PFSK-1 (cell line): ENCODE measurements at regions not wholly inside any gene's neighbourhood (a gene's known extent, or its start where the extent isn't known, plus 50 kb on each side); places are given as distances from the start of the nearest gene placed in this dataset.

Source experiments
- FOXP2 ChIP-seq: optimal IDR thresholded peaks from 2 replicates; pipeline ENCODE3; 2011; ENCODE audit warnings: borderline replicate concordance, control low read depth, inconsistent platforms; ENCODE audit not compliant: insufficient read depth; ENCODE audit errors: extremely low read length, extremely low read depth
- POLR2AphosphoS5 ChIP-seq: IDR thresholded peaks from 2 replicates; pipeline ENCODE4 v1.6.1; 2012; ENCODE audit warnings: low read depth, mild to moderate bottlenecking, control low read depth, low read length, moderate library complexity
- REST ChIP-seq, 2 experiments: IDR thresholded peaks; 2 replicates each; pipeline versions ENCODE4 v1.6.1 to v1.8.0; 2011 to 2012; ENCODE audit warnings: low read depth in 2 of 2, low read length in 2 of 2, control low read depth in 1 of 2, inconsistent platforms in 1 of 2, mild to moderate bottlenecking in 1 of 2, moderate library complexity in 1 of 2; ENCODE audit not compliant: insufficient read depth in 1 of 2
- SIN3A ChIP-seq: IDR thresholded peaks from 2 replicates; pipeline ENCODE4 v1.6.1; 2012; ENCODE audit warnings: mild to moderate bottlenecking, low read length, moderate library complexity, borderline replicate concordance; ENCODE audit not compliant: insufficient read depth
- TAF1 ChIP-seq: IDR thresholded peaks from 2 replicates; pipeline ENCODE4 v1.6.1; 2012; ENCODE audit warnings: low read length, control low read depth, borderline replicate concordance; ENCODE audit not compliant: insufficient read depth

- TF ChIP-seq REST (IDR thresholded peaks at IDR 0.05; ENCODE audit: insufficient read depth in 1 of 2, low read depth in 2 of 2, low read length in 2 of 2) (no peak), POLR2AphosphoS5 (no peak), SIN3A (no peak), TAF1 (no peak), FOXP2 (no peak)
Observed at GRCh38 chr14:31982642-31983041, 94.5 kb upstream of the ARHGAP5 start.
